ENCODE measurements at regions not wholly inside any gene's neighbourhood (a gene's known extent, or its start where the extent isn't known, plus 50 kb on each side); places are given as distances from the start of the nearest gene placed in this dataset.

DNA sequence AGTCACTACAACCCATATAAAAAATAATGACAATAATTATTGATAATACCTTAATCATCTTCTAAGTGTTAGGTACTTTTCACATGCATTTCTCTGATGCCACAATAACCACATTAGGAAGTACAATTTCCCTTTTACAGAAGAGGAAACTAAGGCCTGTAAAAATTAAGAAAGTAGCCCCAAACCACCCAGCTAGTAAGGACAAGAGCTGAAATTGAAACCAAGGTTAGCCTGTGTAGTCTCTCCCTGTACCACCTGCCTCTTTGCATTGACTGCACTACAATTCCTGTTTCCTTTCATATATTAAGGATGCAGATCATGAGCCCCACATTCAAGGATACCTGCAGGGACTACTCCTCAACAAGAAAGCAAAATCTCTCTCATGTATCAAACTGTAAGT is 288.8 kb downstream of the GPATCH2 start:
- no peak for ATAC-seq (replicated peaks in 6 of 8)
- Histone ChIP-seq H3K27ac (no peak overlapping the region), H3K4me3 (no peak overlapping the region), H3K4me1 (replicated peaks in 1 of 2) (peaks cover 7 to 8% of the 10 kb centered on the region in 2 donors)
- in situ Hi-C loops (cut with MboI; ENCODE audit: low pct_unique_long_range_greater_than_20kb in 2 of 9, low sequenced_read_pairs in 9 of 9, unreplicated experiment in 9 of 9): no loop called here

DNA sequence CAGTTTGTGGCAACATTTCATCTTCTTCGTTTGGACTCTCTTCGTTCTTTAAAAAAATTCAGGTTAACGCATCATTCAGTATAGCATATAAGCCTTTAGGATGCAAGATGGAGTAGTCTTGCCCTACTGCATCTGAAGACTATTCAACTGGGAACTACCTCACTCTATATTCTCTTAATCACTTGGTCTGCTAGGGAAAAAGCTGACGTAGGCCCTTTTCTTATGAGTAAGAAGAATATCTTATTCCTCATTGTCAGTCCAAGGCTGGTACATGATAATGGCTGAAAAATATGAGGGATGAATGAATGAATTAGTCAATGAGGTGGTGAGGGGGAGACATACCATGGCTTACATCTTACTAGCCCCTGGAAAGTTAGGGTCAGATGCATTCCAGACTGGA is 294.2 kb downstream of the GPATCH2 start:
- ATAC-seq (replicated peaks in 6 of 8): no peak
- 54 to 96% (median 89%) methylated on average over 2 to 4 of the region's 4 CpGs; no CpG with 5 or more reads in 1 of the 10 experiments for WGBS, 10 experiments

DNA sequence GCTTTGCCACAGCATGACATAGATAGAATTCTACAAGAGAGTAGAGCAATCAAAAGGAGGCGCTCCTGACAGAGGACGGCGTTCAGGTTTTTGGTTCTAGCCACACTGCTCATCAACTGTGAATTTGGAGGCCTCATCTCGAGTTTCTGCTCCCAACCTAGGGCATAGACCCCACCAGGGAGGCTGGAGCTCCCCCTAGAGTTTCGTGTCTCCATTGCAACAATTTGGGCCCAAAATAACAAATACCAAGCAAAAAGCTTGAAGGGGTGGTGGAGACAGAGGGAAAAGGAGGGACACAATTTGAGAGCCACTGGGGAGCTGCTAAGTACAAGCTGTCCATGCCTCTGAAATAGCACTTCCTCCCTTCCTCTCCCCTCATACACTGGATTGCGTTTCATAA is 297.0 kb downstream of the GPATCH2 start:
- WGBS, 10 experiments: 7 to 100% (median 60%) methylated on average over 1 to 6 of the region's 6 CpGs
- ATAC-seq (replicated peaks in 6 of 8): peak in 2 of 8 experiments; percentile 38 to 63

More for the DNA sequence above, 294.2 kb downstream of the GPATCH2 start:
- Histone ChIP-seq H3K4me1 (replicated peaks in 1 of 2) (no peaks in the 10 kb centered on the region), H3K27ac (no peak overlapping the region), H3K4me3 (no peak overlapping the region)
- in situ Hi-C loops (cut with MboI; ENCODE audit: low pct_unique_long_range_greater_than_20kb in 2 of 9, low sequenced_read_pairs in 9 of 9, unreplicated experiment in 9 of 9): no loop called here

DNA sequence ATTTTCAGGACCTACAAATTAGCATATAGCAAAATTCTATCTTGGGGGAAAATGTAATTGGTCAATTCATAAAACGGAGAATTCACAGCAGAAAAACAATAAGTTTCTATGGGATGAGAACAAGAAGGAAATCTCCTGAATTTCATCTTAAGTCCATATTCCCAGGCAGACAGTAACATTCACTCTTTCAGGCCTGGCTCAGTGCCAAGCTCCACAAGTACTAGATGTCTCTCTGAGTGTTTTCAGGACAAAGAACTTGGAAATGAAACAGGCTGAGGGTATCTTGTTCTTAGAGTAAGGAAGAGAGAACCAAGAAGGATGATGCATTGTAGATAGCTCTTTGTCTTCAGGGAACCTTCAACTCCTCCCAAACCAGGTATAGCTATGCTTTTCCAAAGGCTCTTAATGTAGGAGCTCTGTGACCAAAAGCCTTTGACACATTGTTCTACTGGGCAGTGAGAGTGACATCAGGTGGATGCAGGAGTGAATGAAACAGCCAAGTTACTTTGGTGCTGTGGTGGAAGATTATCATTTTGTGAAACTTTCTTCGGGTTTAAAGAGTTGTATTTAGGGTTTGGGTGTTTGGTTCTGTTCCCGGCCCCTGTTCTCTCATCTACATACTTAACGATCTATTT is 298.3 kb downstream of the GPATCH2 start:
- in situ Hi-C loops (cut with MboI; ENCODE audit: low pct_unique_long_range_greater_than_20kb in 2 of 9, low sequenced_read_pairs in 9 of 9, unreplicated experiment in 9 of 9): no loop called here
- ATAC-seq (replicated peaks in 6 of 8): peak in 3 of 8 experiments; percentile 42 to 75 (median 50)
- 31 to 98% (median 67%) methylated on average over 1 to 4 of the region's 4 CpGs; no CpG with 5 or more reads in 1 of the 10 experiments for WGBS, 10 experiments

More for the DNA sequence above, 297.0 kb downstream of the GPATCH2 start:
- in situ Hi-C loops (cut with MboI; ENCODE audit: low pct_unique_long_range_greater_than_20kb in 2 of 9, low sequenced_read_pairs in 9 of 9, unreplicated experiment in 9 of 9): no loop called here
- Histone ChIP-seq H3K4me1 (replicated peaks in 1 of 2) (no peaks in the 10 kb centered on the region), H3K27ac (no peak overlapping the region), H3K4me3 (no peak overlapping the region)

DNA sequence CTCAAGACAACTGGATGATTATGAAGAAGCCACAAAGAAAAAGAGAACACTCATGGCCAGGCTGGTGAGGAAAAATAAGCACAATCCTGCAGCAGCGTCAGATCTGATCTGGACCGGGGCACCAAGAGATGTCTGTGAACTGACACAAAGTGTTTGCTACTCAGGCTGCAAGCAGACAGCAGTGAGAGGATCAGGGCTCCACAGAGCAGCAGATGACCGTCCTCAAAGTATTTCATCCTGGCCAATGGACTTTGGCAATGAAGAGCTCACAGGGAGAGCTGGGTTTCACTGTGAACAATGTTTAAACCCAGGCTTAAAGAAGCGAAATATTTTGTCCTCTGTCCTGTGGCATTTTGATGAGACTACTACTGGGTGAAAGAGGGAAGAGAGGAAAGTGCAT is 299.2 kb downstream of the GPATCH2 start:
- in situ Hi-C loops (cut with MboI; ENCODE audit: low pct_unique_long_range_greater_than_20kb in 2 of 9, low sequenced_read_pairs in 9 of 9, unreplicated experiment in 9 of 9): no loop called here
- Histone ChIP-seq H3K4me1 (replicated peaks in 1 of 2) (no peaks in the 10 kb centered on the region), H3K4me3 (no peak overlapping the region), H3K27ac (no peak overlapping the region)
- WGBS, 10 experiments: 0 to 94% (median 47%) methylated on average over 1 to 4 of the region's 4 CpGs; no CpG with 5 or more reads in 2 of the 10 experiments
- no peak for ATAC-seq (replicated peaks in 6 of 8)

More for the DNA sequence above, 298.3 kb downstream of the GPATCH2 start:
- H3K4me3 ChIP-seq: no peak overlapping the region
- H3K27ac ChIP-seq: no peak overlapping the region
- H3K4me1 ChIP-seq (replicated peaks in 1 of 2): no peaks in the 10 kb centered on the region

DNA sequence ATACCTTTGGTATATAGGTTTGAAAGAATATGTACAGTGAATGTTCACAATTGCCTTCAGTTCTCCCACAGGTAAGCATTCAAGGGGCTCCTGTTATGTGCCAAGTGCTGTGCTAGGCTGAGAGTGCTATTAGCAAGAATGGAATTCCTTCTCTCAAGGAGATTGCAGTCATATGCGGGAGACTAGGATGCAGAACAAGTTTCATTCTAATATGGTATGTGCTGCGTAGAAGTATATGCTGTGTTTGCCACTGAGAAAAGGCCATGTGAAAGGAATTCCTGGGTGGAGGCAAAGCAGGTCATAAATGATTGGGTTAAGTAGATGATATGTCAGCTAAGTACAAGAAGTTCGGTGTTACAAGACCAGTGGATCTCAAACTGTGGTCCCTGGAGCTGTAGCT is 303.0 kb downstream of the GPATCH2 start:
- no peak overlapping the region for H3K27ac ChIP-seq
- ATAC-seq (replicated peaks in 6 of 8): no peak
- in situ Hi-C loops (cut with MboI; ENCODE audit: low pct_unique_long_range_greater_than_20kb in 2 of 9, low sequenced_read_pairs in 9 of 9, unreplicated experiment in 9 of 9): no loop called here
- WGBS, 10 experiments: 8 to 91% (median 60%) methylated on average over 1 to 3 of the region's 3 CpGs; no CpG with 5 or more reads in 2 of the 10 experiments
- no peak overlapping the region for H3K4me3 ChIP-seq
- H3K4me1 ChIP-seq (replicated peaks in 1 of 2): no peaks in the 10 kb centered on the region

DNA sequence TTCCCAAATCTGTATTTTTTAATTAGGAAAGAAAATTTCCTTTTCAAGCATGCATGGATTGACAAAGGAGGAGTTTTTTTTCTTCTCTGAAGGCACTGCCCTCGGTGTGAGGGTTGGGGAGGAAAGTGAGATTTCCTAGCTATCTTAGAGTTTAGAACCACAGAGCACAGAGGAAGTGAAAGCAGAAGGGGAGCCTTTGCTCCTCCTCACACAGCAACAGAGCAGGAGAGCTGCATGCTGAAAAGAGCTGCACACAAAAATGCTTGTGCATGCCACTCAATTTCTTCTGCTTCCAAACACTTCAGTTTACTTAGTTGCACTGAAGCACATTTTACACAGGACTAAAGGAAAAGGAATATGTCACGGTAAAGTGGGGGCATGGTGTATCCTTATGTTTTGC is 308.1 kb downstream of the GPATCH2 start:
- ATAC-seq (replicated peaks in 6 of 8): no peak
- in situ Hi-C loops (cut with MboI; ENCODE audit: low pct_unique_long_range_greater_than_20kb in 2 of 9, low sequenced_read_pairs in 9 of 9, unreplicated experiment in 9 of 9): no loop called here
- Histone ChIP-seq H3K27ac (no peak overlapping the region), H3K4me3 (no peak overlapping the region), H3K4me1 (replicated peaks in 1 of 2) (peaks cover 0 to 5% of the 10 kb centered on the region in 2 donors)
- 0 to 100% (median 60%) methylated on average over 1 to 2 of the region's 2 CpGs; no CpG with 5 or more reads in 1 of the 10 experiments for WGBS, 10 experiments

DNA sequence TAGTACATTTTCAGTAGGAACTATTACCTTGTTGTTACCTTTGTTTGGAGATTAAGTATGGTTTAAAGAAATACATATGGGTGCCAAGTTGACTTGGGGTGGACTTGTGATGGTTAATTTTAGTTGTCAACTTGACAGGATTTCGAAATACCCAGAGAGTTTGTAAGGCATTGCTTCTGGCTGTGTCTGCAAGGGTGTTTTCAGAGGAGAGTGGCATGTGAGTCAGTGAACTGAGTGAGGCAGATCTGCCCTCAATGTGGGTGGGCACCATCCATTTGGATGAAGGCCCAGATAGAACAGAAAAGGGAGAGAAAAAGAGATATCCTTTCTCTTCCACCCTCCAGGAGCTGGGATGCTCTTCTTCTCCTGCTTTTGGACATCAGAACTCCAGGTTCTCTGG is 315.5 kb downstream of the GPATCH2 start:
- no peaks in the 10 kb centered on the region for H3K4me1 ChIP-seq (replicated peaks in 1 of 2)
- 0 to 60% (median 42%) methylated on average over 1 of the region's 1 CpG; no CpG with 5 or more reads in 3 of the 10 experiments for WGBS, 10 experiments
- no peak for ATAC-seq (replicated peaks in 6 of 8)
- no peak overlapping the region for H3K4me3 ChIP-seq
- in situ Hi-C loops (cut with MboI; ENCODE audit: low pct_unique_long_range_greater_than_20kb in 2 of 9, low sequenced_read_pairs in 9 of 9, unreplicated experiment in 9 of 9): no loop called here
- H3K27ac ChIP-seq: no peak overlapping the region

DNA sequence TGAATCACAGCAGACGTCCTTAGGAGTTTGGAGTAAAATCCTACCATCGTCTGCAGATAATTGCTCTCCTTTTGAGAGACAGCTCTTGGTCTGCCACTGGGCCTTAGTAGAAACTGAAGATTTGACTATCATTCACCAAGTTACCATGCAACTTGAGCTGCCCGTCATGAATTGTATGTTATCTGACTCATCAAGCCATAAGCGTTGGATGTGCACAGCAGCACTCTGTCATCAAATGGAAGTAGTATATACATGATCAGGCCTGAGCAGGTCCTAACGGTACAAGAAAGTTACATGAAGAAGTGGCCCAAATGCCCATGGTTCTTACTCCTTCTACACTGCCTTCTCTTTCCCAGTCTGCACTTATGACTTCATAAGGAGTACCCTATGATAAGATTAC is 317.8 kb downstream of the GPATCH2 start:
- in situ Hi-C loops (cut with MboI; ENCODE audit: low pct_unique_long_range_greater_than_20kb in 2 of 9, low sequenced_read_pairs in 9 of 9, unreplicated experiment in 9 of 9): no loop called here
- 7 to 100% (median 85%) methylated on average over 1 to 5 of the region's 5 CpGs; no CpG with 5 or more reads in 1 of the 10 experiments for WGBS, 10 experiments
- Histone ChIP-seq H3K4me1 (replicated peaks in 1 of 2) (no peaks in the 10 kb centered on the region), H3K4me3 (no peak overlapping the region), H3K27ac (no peak overlapping the region)
- no peak for ATAC-seq (replicated peaks in 6 of 8)

DNA sequence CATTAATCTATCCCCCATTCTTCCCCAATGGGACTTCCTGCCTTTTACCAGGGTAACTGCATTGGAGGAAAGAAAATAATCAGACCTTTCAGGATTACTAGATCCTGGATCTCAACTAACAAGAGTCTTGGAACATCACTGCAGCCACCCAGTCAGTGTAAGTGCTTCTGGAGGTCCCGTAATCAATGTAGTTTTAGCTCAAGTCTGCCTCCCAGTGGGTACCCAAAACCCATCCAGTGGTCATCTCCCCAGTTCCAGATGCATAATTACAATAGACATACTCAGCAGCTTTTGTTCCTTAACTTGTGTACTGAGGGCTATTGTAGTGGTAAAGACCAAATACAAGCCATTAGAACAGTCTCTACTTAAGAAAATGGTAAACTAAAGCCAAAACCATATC is 319.1 kb downstream of the GPATCH2 start:
- peak in 2 of 8 experiments; percentile 29 to 69 for ATAC-seq (replicated peaks in 6 of 8)
- no peak overlapping the region for H3K4me3 ChIP-seq
- no peaks in the 10 kb centered on the region for H3K4me1 ChIP-seq (replicated peaks in 1 of 2)
- H3K27ac ChIP-seq: no peak overlapping the region
- 0 to 100% (median 75%) methylated on average over 1 of the region's 1 CpG; no CpG with 5 or more reads in 5 of the 10 experiments for WGBS, 10 experiments
- in situ Hi-C loops (cut with MboI; ENCODE audit: low pct_unique_long_range_greater_than_20kb in 2 of 9, low sequenced_read_pairs in 9 of 9, unreplicated experiment in 9 of 9): no loop called here

DNA sequence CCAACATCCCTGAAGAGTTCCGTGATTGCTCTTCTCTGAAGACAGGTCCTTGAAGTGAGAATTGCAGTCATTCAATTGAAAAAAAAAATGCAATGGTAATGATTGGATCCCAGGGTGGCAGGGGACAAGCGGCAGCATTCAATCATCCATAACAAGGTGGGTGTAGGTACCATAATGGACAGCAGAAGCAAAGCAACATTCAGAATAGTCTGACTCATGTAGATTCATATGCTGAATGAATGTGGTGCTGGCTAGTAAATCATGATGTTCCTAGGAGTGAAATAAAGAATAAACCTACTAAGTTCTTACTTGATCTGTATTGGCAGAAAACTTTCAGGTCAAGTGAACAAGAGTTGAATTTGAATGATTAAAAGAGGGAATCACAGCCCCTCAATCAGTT is 319.6 kb downstream of the GPATCH2 start:
- no peak overlapping the region for H3K4me3 ChIP-seq
- H3K27ac ChIP-seq: no peak overlapping the region
- peak in 2 of 8 experiments; percentile 62 for ATAC-seq (replicated peaks in 6 of 8)
- in situ Hi-C loops (cut with MboI; ENCODE audit: low pct_unique_long_range_greater_than_20kb in 2 of 9, low sequenced_read_pairs in 9 of 9, unreplicated experiment in 9 of 9): no loop called here
- WGBS, 10 experiments: 14 to 100% (median 88%) methylated on average over 1 to 2 of the region's 2 CpGs; no CpG with 5 or more reads in 2 of the 10 experiments
- H3K4me1 ChIP-seq (replicated peaks in 1 of 2): no peaks in the 10 kb centered on the region

DNA sequence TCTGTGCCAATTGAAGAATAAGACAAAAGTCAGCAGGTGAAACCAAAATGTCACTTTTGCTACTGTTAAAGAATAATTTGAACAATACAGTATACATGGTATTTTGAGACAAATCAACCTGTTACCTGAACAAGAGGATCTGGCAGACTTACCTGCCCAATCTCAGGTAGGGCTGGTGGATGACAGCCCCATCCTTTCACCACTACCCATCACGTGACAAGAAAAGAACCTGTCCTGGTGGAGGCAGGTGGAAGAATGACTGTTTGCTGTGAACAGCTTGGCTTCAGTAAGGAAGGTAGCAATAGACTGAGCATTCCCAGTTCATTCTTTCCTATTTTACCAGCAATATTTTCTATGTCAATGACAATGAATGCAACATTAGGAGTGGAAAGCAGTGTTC is 349.6 kb downstream of the GPATCH2 start:
- no peak overlapping the region for H3K27ac ChIP-seq
- in situ Hi-C loops (cut with MboI; ENCODE audit: low pct_unique_long_range_greater_than_20kb in 2 of 9, low sequenced_read_pairs in 9 of 9, unreplicated experiment in 9 of 9): no loop called here
- ATAC-seq (replicated peaks in 6 of 8): no peak
- 27 to 75% (median 57%) methylated on average over 1 of the region's 1 CpG; no CpG with 5 or more reads in 5 of the 10 experiments for WGBS, 10 experiments
- no peak overlapping the region for H3K4me3 ChIP-seq
- H3K4me1 ChIP-seq (replicated peaks in 1 of 2): no peaks in the 10 kb centered on the region

DNA sequence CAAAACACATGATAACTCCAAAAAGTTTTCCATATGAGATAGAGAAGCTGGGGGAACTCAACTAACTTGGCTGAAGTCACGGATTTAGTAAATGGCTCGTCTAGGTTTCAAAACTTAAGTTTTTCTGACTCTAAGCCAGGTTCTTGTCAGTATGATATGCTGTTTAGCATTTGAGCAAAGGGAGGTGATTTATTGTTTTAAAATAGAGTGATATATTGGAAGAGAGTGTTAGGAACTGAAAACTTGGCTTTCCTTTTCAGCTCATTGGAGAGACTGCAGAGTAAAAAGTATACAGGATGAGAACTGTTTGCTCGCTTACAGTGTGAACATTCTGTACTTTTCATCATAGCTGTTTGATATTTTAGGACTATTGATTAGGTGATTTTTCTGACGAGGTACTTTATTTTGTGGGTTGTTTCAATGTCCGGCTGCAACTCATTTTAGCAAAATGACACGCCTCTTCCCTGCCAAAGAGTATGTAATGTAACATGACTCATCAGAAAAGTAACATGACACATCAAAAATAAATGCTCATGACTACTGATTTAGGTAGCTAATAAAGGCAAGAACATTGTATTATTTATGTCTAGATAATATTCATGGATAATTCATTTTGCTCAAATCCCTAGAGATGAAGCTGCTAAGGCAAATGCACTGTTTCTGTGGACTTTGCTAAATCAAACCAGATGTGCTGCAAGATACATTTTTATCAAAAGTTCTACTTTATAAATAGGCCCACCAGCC is 355.1 kb downstream of the GPATCH2 start:
- Histone ChIP-seq H3K4me3 (no peak overlapping the region), H3K4me1 (replicated peaks in 1 of 2) (no peaks in the 10 kb centered on the region), H3K27ac (no peak overlapping the region)
- 25 to 95% (median 80%) methylated on average over 3 to 6 of the region's 6 CpGs for WGBS, 10 experiments
- ATAC-seq (replicated peaks in 6 of 8): peak in 2 of 8 experiments; percentile 63 to 77
- in situ Hi-C loops (cut with MboI; ENCODE audit: low pct_unique_long_range_greater_than_20kb in 2 of 9, low sequenced_read_pairs in 9 of 9, unreplicated experiment in 9 of 9): no loop called here
